GM21447 (cell line): ENCODE measurements at regions not wholly inside any gene's neighbourhood (a gene's known extent, or its start where the extent isn't known, plus 50 kb on each side); places are given as distances from the start of the nearest gene placed in this dataset.
"Not testable (repeated sequence)": the region's sequence is repeated elsewhere in the genome, so short reads cannot be mapped to it uniquely, and the experiment has no call there.

Experiments
- ATAC-seq: cut with Tn5 transposase; IDR thresholded peaks from one replicate; pipeline ENCODE4 v1.9.1; 2021; ENCODE audit not compliant: unreplicated experiment

- no peak for ATAC-seq
These were observed 427.4 kb upstream of the AKR1E2 start for GRCh38 chr10:4398602-4399001.

- no peak for ATAC-seq
These were observed 428.7 kb upstream of the AKR1E2 start for GRCh38 chr10:4397337-4397736.

- ATAC-seq: no peak
These were observed 429.4 kb upstream of the AKR1E2 start for GRCh38 chr10:4396401-4397283.

- no peak for ATAC-seq
These were observed 430.3 kb upstream of the AKR1E2 start for GRCh38 chr10:4395731-4396130.

- ATAC-seq: not testable (repeated sequence)
These were observed 431.6 kb upstream of the AKR1E2 start for GRCh38 chr10:4394455-4394854.

- no peak for ATAC-seq
These were observed 434.3 kb upstream of the AKR1E2 start for GRCh38 chr10:4391683-4392082.

GRCh38 chr10:4390219-4390618, 435.8 kb upstream of the AKR1E2 start:
- ATAC-seq: no peak

- ATAC-seq: no peak
These were observed 440.7 kb upstream of the AKR1E2 start for GRCh38 chr10:4385231-4385870.

- no peak for ATAC-seq
These were observed 441.8 kb upstream of the AKR1E2 start for GRCh38 chr10:4384245-4384644.

- ATAC-seq: no peak
These were observed 442.3 kb upstream of the AKR1E2 start for GRCh38 chr10:4383651-4384098.

GRCh38 chr10:4382811-4383210, 443.2 kb upstream of the AKR1E2 start:
- no peak for ATAC-seq

- no peak for ATAC-seq
These were observed 452.4 kb upstream of the AKR1E2 start for GRCh38 chr10:4373612-4374011.

- ATAC-seq: no peak
These were observed 452.9 kb upstream of the AKR1E2 start for GRCh38 chr10:4373098-4373497.

GRCh38 chr10:4372601-4373000, 453.4 kb upstream of the AKR1E2 start:
- no peak for ATAC-seq

- no peak for ATAC-seq
These were observed 454.2 kb upstream of the AKR1E2 start for GRCh38 chr10:4371691-4372295.

- ATAC-seq: no peak
These were observed 455.6 kb upstream of the AKR1E2 start for GRCh38 chr10:4370376-4370775.

- no peak for ATAC-seq
These were observed 464.4 kb upstream of the AKR1E2 start for GRCh38 chr10:4361581-4361980.

- ATAC-seq: no peak
These were observed 467.0 kb upstream of the AKR1E2 start for GRCh38 chr10:4359003-4359402.

GRCh38 chr10:4357911-4358310, 468.1 kb upstream of the AKR1E2 start:
- ATAC-seq: no peak

GRCh38 chr10:4355350-4355749, 470.7 kb upstream of the AKR1E2 start:
- no peak for ATAC-seq

GRCh38 chr10:4354382-4354812, 471.6 kb upstream of the AKR1E2 start:
- ATAC-seq: no peak

GRCh38 chr10:4353964-4354363, 472.0 kb upstream of the AKR1E2 start:
- ATAC-seq: no peak
